GM11168 (cell line): ENCODE measurements at regions not wholly inside any gene's neighbourhood (a gene's known extent, or its start where the extent isn't known, plus 50 kb on each side); places are given as distances from the start of the nearest gene placed in this dataset.
"Not testable (repeated sequence)": the region's sequence is repeated elsewhere in the genome, so short reads cannot be mapped to it uniquely, and the experiment has no call there.

Experiments
- in situ Hi-C: fragments of 300-500 bp; cut with MboI; formaldehyde crosslinking; loops from one replicate; pipeline ENCODE4 v1.12.0; 2022; ENCODE audit warnings: low sequenced_read_pairs; ENCODE audit not compliant: unreplicated experiment

- in situ Hi-C loops: no loop called here
These were observed 1042.9 kb downstream of the GATA3 start for GRCh38 chr10:9097206-9097990.

DNA sequence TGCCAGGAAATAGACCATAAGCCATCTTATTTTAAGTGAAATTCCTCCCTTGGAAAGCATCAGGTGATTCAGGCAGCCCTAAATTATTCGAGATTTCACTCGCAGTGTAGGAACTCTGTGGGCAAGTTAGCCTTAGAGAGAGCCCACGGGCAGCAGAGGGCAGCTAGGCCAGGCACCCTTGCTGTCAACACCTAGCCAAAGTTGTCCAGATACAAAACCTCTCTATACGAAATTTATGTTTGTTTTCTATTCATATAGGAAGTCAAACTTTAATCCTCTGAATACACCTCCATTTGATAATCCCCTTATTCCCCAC, 1043.5 kb downstream of the GATA3 start:
- in situ Hi-C loops: no loop called here

- in situ Hi-C loops: no loop called here
These were observed 1047.5 kb downstream of the GATA3 start for GRCh38 chr10:9102026-9102425.

DNA sequence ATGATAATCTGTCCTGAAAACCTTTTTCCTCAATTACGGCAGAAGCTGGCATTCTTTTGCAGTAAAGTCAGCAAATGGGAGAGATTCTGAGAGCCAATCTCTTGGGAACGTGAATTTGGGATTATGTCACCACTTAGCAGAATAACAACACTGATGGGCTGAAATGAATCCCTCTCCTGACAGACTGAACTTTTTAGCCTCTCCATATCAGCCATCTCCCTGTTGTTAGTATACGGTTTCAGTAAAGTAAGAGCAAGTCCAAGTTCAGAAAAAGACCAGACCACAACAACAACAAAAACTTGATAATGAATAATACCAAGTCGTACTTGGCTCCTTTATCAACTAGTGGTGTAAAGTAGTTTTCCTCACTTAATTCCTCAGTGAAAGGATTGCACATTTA, 1048.8 kb downstream of the GATA3 start:
- in situ Hi-C loops: no loop called here

DNA sequence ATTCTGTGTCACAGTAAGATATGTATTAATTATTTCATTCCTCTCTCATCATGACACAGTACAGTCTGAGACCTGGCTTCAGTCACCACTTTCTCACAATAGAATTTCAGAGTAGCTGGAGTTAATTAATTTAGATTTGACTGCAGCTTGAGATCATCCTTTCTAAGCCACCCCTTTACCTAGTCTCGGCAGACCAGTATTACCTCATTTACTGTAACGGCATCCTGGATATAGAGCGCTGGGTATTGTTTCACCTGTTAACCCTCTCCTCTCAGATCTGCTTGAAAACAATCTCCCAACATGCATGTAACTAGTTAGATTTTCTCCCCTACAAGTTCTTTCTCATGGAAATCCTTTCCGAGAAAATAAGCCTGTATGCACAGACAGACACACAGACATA, 1057.5 kb downstream of the GATA3 start:
- in situ Hi-C loops: no loop called here

DNA sequence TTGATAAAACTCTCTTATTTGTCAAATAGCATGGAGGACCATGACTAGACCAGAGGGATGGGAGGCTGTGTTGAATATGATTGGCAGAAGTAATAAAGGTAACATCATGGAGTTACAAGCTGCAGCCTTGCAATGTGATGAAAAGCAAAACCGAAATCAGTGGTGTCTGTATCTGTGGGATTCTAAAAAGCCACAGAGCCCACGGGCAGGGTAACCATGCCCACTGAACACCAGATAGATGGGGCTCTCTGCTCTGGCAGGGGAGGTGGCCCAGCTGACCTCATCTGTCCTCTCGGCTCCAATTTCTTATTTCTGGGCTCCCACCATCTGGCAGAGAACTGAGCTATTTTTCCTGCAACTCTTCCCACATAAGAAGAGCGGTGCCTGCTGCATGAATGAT, 1072.2 kb downstream of the GATA3 start:
- in situ Hi-C loops: no loop called here

DNA sequence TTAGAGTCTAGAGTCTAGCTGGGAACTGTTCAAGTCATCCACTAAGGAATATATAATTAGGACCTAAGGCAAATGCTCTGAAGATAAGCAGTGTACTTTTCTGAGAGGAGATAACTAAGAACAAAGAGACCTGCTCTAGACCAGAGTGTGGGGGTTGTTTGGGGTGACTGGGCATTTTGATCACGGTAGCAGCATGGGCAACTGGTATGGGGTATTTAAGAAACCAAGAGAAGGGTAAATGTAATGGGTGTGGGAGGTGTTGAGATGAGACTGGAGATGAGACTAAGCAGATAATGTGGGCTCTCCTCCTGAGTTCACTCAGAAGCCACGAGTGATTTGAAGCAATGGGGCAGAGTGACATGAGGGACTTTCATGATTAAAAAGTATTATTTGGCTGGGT, 1082.9 kb downstream of the GATA3 start:
- in situ Hi-C loops: no loop called here

DNA sequence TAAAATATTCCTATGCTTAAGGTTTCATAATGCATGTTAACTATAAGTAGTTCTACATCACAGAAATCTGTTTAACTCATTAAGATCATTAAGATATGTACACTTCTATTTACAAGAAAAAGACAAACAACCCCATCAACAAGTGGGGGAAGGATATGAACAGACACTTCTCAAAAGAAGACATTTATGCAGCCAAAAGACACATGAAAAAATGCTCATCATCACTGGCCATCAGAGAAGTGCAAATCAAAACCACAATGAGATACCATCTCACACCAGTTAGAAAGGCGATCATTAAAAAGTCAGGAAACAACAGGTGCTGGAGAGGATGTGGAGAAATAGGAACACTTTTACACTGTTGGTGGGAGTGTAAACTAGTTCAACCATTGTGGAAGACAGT, 1084.3 kb downstream of the GATA3 start:
- in situ Hi-C loops: not testable (repeated sequence)

- in situ Hi-C loops: no loop called here
These were observed 1085.9 kb downstream of the GATA3 start for GRCh38 chr10:9140373-9140772.

DNA sequence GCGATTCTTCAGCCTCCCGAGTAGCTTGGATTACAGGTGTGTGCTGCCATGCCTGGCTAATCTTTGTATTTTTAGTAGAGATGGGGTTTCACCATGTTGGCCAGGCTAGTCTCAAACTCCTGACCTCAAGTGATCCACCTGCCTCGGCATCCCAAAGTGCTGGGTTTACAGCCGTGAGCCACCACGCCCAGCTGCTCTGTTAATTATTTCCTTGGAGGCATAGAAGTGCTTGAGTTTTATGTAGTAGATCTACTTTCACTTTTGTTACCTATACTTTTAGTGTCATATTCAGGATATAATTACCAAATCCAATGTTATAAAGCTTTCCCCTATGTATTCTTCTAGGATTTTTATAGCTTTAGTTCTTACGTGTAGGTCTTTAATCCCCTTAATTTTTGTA, 1093.0 kb downstream of the GATA3 start:
- in situ Hi-C loops: no loop called here

DNA sequence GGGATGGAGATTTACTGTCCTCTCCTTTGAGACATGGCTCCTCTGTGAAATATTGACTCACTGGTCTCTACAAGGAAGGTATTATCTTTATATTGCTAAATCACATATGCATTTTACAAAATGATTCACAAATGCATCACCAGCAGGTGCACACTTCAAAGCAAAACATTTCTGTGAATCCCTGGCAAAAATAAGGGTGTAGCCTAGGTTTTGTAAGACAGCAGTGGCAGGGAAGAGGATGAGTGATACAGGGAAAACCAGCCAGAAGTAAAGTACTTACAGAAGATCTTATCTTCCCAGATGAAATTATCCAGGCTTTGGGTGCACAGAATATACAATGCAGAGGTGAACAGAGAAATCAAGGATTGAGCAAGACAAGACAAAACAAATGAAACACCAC, 1094.6 kb downstream of the GATA3 start:
- in situ Hi-C loops: no loop called here

- in situ Hi-C loops: not testable (repeated sequence)
These were observed 1098.6 kb downstream of the GATA3 start for GRCh38 chr10:9153057-9153456.

DNA sequence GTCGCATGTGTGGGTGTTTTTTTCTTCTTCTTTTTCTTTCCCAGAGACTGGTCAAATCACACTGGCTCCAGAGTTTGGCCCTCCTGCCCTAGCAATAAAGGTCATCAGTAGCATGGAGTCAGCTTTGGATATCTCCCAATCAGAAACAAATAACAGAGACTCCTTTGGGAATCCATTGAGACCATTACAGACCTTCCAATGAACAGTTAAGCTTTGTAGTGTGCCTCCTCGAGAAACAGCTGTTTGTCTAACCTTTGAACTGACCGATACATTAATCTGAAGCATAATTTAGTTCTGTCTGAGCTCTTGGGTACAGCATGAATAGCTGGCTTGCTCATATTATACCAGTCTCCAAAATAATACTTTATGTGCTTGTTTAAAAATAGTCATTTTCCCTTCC, 1103.2 kb downstream of the GATA3 start:
- in situ Hi-C loops: no loop called here

- in situ Hi-C loops: no loop called here
These were observed 1104.2 kb downstream of the GATA3 start for GRCh38 chr10:9158675-9159074.

DNA sequence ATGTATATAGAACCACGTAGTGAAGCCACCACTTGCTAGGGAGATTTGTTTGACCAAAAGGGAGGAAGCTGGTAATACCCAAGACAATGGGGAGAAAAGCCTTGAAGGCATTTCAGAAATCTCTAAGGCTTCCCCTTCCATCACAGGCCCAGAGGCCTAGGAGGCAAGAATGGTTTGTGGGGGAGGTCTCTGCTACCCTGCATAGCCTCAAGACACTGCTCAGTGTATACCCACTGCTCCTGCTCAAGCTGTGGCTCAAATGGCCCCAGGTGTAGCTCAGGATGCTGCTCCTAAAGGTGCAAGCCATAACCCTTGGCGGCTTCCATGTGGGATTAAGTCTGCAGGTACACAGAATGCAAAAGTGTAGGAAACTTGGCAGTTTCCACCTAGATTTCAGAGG, 1105.8 kb downstream of the GATA3 start:
- in situ Hi-C loops: no loop called here

DNA sequence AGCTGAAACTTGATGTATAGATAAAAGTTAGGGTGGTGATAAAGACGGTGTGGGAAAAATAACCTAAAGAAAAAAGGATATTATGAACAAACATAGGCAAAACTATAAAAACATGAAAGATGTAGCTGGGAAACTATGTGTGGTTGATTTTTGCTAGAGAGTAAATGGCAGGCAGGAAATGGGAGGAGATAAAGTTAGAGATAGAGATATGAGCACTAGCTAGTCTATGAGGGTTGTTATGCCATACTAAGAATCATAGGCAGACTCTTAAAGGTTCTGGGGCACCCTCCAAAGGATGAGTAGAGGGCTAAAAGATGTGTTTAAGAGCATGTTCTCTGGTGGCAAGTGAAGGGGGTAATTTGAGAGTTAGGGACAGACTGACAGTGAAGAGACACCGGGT, 1109.2 kb downstream of the GATA3 start:
- in situ Hi-C loops: no loop called here

DNA sequence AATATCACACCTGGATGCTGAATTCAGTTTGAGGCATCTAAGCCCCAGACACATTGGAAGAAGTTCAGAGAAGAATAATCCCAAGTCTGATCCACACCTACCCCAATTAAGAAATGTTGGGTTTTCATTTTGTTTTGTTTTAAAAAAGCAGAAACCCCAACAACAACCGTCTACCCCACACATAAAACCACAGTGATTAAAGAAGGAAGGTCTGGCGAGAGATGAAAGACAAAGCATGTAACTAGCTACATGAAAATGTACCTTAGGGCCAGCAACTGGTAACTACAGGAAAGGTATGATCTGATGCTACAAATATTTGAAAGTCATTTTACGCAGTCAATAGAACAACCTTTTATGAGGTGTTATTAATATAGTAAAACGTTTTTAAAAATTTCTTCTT, 1112.3 kb downstream of the GATA3 start:
- in situ Hi-C loops: no loop called here

GRCh38 chr10:9172276-9172675, 1117.8 kb downstream of the GATA3 start:
- in situ Hi-C loops: no loop called here

GRCh38 chr10:9175200-9175599, 1120.7 kb downstream of the GATA3 start:
- in situ Hi-C loops: no loop called here

DNA sequence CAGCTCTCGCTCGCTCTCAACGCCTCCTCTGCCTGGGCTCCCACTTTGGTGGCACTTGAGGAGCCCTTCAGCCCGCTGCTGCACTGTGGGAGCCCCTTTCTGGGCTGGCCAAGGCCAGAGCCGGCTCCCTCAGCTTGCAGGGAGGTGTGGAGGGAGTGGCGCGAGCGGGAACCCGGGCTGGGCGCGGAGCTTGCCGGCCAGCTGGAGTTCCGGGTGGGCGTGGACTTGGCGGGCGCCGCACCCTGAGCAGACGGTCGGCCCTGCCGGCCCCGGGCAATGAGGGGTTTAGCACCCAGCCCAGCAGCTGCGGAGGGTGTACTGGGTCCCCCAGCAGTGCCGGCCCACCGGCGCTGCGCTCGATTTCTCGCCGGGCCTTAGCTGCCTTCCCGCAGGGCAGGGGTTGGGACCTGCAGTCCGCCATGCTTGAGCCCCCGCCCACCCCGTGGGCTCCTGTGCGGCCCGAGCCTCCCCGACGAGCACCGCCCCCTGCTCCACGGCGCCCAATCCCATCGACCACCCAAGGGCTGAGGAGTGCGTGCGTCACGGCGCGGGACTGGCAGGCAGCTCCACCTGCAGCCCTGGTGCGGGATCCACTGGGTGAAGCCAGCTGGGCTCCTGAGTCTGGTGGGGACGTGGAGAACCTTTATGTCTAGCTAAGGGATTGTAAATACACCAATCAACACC, 1128.9 kb downstream of the GATA3 start:
- in situ Hi-C loops: not testable (repeated sequence)

- in situ Hi-C loops: no loop called here
These were observed 1133.7 kb downstream of the GATA3 start for GRCh38 chr10:9188022-9188810.
